ENCODE measurements at regions not wholly inside any gene's neighbourhood (a gene's known extent, or its start where the extent isn't known, plus 50 kb on each side); places are given as distances from the start of the nearest gene placed in this dataset.

- TF ChIP-seq CTCF (IDR thresholded peaks at IDR 0.05) (no peak), POLR2A (IDR thresholded peaks at IDR 0.05) (no peak)
Measured at GRCh38 chr7:113389112-113389646, 270.8 kb upstream of the SMIM30 start.
